ENCODE measurements at regions not wholly inside any gene's neighbourhood (a gene's known extent, or its start where the extent isn't known, plus 50 kb on each side); places are given as distances from the start of the nearest gene placed in this dataset.
A peak's percentile ranks its signal among the peaks of the same experiment; 100 is the strongest.

DNA sequence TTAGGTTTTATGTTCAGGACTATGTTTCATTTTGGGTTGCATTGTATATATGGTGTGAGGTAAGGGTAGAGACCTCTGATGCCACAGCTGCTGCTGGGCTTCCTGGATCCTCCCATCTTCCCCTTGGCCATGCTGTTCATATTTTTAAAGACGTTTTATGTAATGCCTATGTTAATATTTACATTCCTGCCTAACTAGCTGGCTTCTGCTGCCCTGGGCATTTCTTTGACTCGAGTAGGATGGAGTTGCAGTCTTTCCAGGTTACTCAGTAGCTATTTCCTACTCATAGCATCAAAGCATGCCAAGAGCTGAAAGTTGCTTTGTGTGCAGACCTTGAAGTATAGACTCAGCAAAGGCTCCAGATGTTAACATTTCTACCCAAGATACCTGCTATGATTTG lies 220.5 kb upstream of the CADM1 start:
- peaks cover 2% of the 10 kb centered on the region for H3K27me3 ChIP-seq (ENCODE audit: control insufficient read depth, insufficient read depth, low read length)
- no peaks in the 10 kb centered on the region for H3K9me3 ChIP-seq (ENCODE audit: control insufficient read depth, insufficient read depth, low read length)
- no peaks in the 10 kb centered on the region for H3K36me3 ChIP-seq (ENCODE audit: control insufficient read depth, insufficient read depth, low read length)
- peaks cover 13% of the 10 kb centered on the region for H3K4me1 ChIP-seq (ENCODE audit: control insufficient read depth, insufficient read depth, low read length)
- no peak for DNase-seq (ENCODE audit: low read depth in 4 of 6, low spot score in 6 of 6)
- H3K4me3 ChIP-seq (ENCODE audit: low read depth, low read length) = no peak overlapping the region
- no CpG with 5 or more reads among the region's 2 CpGs for WGBS (ENCODE audit: insufficient coverage)
- no peak overlapping the region for H3K27ac ChIP-seq (ENCODE audit: low read depth, low read length)

DNA sequence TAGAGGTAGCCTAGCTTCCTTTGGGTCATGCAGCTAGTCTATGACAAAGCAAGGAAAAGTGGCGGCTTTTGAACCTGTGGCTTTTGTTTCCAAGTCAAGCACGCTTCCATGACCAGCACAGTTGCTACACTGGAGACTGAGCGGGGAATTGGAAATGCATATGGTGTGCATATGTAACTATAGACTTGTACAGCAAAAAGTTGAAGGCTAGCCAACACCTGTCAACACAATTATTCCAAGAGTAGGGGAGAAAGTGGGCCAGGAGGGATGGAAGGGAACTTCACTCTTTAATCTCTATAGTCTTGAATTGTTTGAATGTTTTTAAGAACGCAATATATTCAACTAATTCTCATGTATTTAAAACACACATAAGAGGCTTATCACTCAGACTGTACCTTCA lies 218.5 kb upstream of the CADM1 start:
- Histone ChIP-seq H3K4me3 (ENCODE audit: low read depth, low read length) (no peak overlapping the region), H3K4me1 (ENCODE audit: control insufficient read depth, insufficient read depth, low read length) (peaks cover 22% of the 10 kb centered on the region), H3K9me3 (ENCODE audit: control insufficient read depth, insufficient read depth, low read length) (no peaks in the 10 kb centered on the region), H3K27me3 (ENCODE audit: control insufficient read depth, insufficient read depth, low read length) (peaks cover 2% of the 10 kb centered on the region), H3K27ac (ENCODE audit: low read depth, low read length) (no peak overlapping the region), H3K36me3 (ENCODE audit: control insufficient read depth, insufficient read depth, low read length) (no peaks in the 10 kb centered on the region)
- peak in 1 of 6 donors; percentile 61 for DNase-seq (ENCODE audit: low read depth in 4 of 6, low spot score in 6 of 6)
- no CpG with 5 or more reads among the region's 4 CpGs for WGBS (ENCODE audit: insufficient coverage)

DNA sequence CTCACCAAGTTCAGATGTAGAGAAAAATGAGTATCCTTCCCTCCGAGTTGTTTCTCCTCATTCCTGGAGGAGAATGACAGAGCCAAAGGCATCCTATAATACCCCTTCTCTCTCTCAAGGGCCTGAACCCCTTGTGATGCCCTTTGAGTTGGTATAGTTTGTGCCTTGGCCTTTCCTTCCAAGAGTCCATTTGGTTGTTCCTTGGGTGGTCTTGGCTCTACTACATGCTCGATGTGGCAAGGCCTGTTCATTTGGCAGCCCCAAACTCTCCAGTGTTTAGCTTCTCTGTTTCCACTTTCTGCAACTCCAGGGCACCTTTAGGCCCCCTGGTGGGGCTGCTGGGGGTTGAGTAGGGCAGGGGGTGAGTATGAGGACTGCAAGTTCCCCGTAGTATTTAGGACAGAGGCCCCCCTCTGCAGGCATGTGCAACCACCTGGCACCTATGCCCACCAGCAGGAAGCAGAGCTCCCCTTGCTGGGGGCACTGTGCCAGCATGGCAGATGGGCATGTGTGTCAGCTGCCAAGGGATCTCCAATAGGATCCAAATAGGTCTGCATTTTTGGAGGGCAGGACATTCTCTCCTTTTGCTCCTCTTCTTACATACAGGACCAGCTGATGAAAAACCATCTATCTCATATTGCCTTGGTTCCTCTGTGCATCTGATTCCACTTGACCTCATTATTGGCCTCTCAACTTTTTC lies 217.2 kb upstream of the CADM1 start:
- no peaks in the 10 kb centered on the region for H3K36me3 ChIP-seq (ENCODE audit: control insufficient read depth, insufficient read depth, low read length)
- peak in 2 of 6 donors; percentile 58 to 84 for DNase-seq (ENCODE audit: low read depth in 4 of 6, low spot score in 6 of 6)
- H3K4me1 ChIP-seq (ENCODE audit: control insufficient read depth, insufficient read depth, low read length) = peaks cover 35% of the 10 kb centered on the region
- 33% methylated on average over 1 of the region's 3 CpGs for WGBS (ENCODE audit: insufficient coverage)
- H3K27ac ChIP-seq (ENCODE audit: low read depth, low read length) = no peak overlapping the region
- no peak overlapping the region for H3K4me3 ChIP-seq (ENCODE audit: low read depth, low read length)
- H3K9me3 ChIP-seq (ENCODE audit: control insufficient read depth, insufficient read depth, low read length) = no peaks in the 10 kb centered on the region
- peaks cover 2% of the 10 kb centered on the region for H3K27me3 ChIP-seq (ENCODE audit: control insufficient read depth, insufficient read depth, low read length)

DNA sequence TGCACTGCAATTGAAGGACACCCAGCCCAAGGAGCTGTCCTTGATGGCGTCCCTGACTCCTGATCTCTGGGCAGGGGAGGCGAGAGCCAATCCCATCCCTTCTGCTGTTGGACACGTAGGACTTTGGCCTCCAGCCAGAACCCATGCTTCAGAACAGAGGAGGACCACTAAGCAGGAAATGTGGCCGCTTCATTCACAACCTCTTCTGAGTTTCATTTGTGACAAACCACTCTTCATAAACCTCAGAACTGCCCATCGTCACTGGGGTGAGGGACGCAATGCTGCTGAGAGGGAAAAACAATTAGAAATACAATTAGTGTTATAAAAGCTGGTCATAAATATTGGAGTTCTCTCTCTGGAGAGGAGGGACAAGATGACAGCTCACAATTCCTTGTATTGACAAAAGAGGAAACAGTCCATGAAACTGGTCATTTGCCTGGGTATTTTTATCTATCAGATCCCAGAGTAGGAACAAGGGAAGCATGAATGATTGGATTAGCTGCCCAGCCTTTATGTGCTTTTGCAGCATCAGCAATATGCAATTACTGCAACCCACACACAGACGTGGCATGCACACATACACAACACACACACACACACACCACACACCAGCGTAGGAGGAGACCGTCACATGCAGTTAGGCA lies 216.5 kb upstream of the CADM1 start:
- Histone ChIP-seq H3K4me1 (ENCODE audit: control insufficient read depth, insufficient read depth, low read length) (peaks cover 42% of the 10 kb centered on the region), H3K4me3 (ENCODE audit: low read depth, low read length) (no peak overlapping the region), H3K27me3 (ENCODE audit: control insufficient read depth, insufficient read depth, low read length) (peaks cover 2% of the 10 kb centered on the region), H3K36me3 (ENCODE audit: control insufficient read depth, insufficient read depth, low read length) (no peaks in the 10 kb centered on the region), H3K27ac (ENCODE audit: low read depth, low read length) (peak overlapping the region; percentile 12), H3K9me3 (ENCODE audit: control insufficient read depth, insufficient read depth, low read length) (no peaks in the 10 kb centered on the region)
- 36% methylated on average over 6 of the region's 9 CpGs for WGBS (ENCODE audit: insufficient coverage)
- DNase-seq (ENCODE audit: low read depth in 4 of 6, low spot score in 6 of 6) = peak in 2 of 6 donors; percentile 69 to 83

DNA sequence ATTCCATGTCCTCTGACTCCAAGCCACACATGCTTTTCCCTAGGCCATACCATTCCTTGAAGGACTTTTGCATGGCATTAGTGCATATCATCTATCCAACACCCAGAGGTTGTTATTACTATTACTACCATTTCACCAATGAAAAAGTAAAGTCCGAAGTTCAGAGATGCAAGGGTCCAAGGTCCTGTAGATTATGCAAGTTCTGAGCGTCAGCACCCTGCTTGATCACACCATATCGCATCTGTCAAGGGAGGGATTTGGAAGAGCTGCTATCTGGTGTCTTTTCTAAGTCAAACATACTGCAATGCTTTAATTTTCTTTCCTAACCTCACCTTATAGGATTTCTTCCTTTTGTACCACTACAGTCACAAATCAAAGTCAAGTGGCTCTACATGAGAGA lies 214.7 kb upstream of the CADM1 start:
- no CpG with 5 or more reads among the region's 3 CpGs for WGBS (ENCODE audit: insufficient coverage)
- Histone ChIP-seq H3K9me3 (ENCODE audit: control insufficient read depth, insufficient read depth, low read length) (no peaks in the 10 kb centered on the region), H3K27me3 (ENCODE audit: control insufficient read depth, insufficient read depth, low read length) (peaks cover 4% of the 10 kb centered on the region), H3K4me1 (ENCODE audit: control insufficient read depth, insufficient read depth, low read length) (peaks cover 43% of the 10 kb centered on the region), H3K4me3 (ENCODE audit: low read depth, low read length) (no peak overlapping the region), H3K36me3 (ENCODE audit: control insufficient read depth, insufficient read depth, low read length) (no peaks in the 10 kb centered on the region), H3K27ac (ENCODE audit: low read depth, low read length) (no peak overlapping the region)
- DNase-seq (ENCODE audit: low read depth in 4 of 6, low spot score in 6 of 6) = no peak

DNA sequence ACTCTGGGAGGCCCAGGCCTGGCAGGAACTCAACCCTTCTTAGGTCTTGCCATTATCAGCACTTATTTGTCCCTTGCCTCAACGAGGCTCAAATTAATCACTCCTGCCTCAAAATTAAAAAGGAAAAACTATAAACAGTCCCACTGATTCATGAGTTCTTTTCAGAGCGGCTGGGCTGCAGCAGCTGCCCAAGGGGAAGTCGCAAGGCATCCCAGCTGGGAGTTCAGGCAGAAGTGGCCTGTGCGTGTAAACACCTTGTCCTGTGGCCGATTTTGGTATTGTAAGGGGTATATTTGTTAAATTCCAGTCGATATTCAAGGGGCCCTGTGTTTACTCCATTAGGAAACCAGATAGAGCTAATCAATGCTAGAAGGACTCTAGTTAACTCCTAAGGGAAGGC lies 213.9 kb upstream of the CADM1 start:
- no peaks in the 10 kb centered on the region for H3K9me3 ChIP-seq (ENCODE audit: control insufficient read depth, insufficient read depth, low read length)
- no peak for DNase-seq (ENCODE audit: low read depth in 4 of 6, low spot score in 6 of 6)
- H3K4me3 ChIP-seq (ENCODE audit: low read depth, low read length) = no peak overlapping the region
- H3K27me3 ChIP-seq (ENCODE audit: control insufficient read depth, insufficient read depth, low read length) = peaks cover 4% of the 10 kb centered on the region
- WGBS (ENCODE audit: insufficient coverage) = 45% methylated on average over 6 of the region's 6 CpGs
- peaks cover 43% of the 10 kb centered on the region for H3K4me1 ChIP-seq (ENCODE audit: control insufficient read depth, insufficient read depth, low read length)
- H3K36me3 ChIP-seq (ENCODE audit: control insufficient read depth, insufficient read depth, low read length) = no peaks in the 10 kb centered on the region
- H3K27ac ChIP-seq (ENCODE audit: low read depth, low read length) = peak overlapping the region; percentile 19

DNA sequence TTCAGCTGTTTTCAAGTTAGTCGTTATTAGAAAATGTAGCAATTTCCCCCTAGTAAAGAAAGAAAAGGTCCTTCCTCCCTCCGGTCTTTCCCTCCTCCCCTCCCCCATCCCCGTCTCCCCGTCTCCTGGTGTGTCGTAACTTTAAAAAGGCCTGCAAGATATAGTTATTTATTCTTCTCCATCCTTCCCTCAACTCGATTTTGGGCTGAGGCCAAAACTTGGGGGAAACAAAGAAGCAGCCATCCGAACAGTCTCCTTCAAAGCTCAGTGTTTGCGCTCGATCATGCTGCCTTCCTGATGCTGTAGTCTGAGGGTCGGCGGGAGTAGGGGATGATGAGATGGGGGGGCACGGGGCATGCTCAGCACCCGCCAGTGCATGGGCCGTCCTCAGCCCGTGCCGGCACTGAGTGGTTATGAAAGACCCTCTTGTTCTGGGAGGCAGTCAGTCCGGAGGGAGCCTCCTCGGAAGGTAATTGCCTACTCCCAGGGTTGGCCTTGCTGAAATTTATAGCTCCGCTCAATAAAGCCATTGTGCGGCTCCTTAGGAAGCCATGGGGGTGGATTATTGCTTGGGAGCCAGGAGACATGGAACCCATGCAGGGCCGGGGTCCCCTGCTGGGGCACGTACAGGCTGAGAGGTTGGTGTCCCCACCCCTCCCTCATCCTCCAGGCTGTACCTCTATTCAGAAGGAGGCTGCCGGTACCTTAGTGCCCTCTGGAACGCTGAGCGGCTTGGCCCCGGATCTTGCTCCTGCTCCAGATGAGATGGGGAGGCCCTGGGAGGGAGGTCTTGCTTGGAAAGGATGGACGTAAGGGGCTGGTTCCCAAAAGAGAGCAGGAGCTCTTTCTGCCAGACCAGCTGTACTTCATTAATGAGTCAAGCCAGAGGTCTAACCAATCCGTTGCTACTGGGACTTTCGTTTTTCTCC lies 212.7 kb upstream of the CADM1 start:
- no peaks in the 10 kb centered on the region for H3K36me3 ChIP-seq (ENCODE audit: control insufficient read depth, insufficient read depth, low read length)
- DNase-seq (ENCODE audit: low read depth in 4 of 6, low spot score in 6 of 6) = peak; percentile 63 to 93 (median 68)
- peak overlapping the region; percentile 65 for H3K27ac ChIP-seq (ENCODE audit: low read depth, low read length)
- no peak overlapping the region for H3K4me3 ChIP-seq (ENCODE audit: low read depth, low read length)
- H3K27me3 ChIP-seq (ENCODE audit: control insufficient read depth, insufficient read depth, low read length) = peaks cover 4% of the 10 kb centered on the region
- H3K4me1 ChIP-seq (ENCODE audit: control insufficient read depth, insufficient read depth, low read length) = peaks cover 43% of the 10 kb centered on the region
- 17% methylated on average over 17 of the region's 29 CpGs for WGBS (ENCODE audit: insufficient coverage)
- no peaks in the 10 kb centered on the region for H3K9me3 ChIP-seq (ENCODE audit: control insufficient read depth, insufficient read depth, low read length)

DNA sequence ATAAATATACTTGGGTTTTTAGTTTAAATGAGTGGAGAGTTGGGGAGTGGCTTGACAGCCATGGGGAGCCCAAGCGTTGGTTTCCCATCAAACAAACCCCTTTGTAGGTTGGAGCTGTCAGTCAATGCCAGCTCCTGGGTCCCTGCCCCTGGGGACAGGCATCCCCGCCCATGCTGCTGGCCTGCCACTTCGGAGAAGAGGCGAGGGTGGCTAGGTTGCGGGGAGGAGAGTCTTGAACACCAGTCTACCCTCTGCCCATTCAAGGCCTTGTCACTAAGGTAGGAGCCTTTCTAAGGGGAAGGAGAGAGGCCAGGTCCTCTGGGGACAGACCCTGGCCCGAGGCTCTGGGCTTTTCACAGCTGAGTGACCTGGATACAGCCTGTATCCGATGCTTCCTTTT lies 211.9 kb upstream of the CADM1 start:
- H3K27ac ChIP-seq (ENCODE audit: low read depth, low read length) = peak overlapping the region; percentile 60
- peaks cover 42% of the 10 kb centered on the region for H3K4me1 ChIP-seq (ENCODE audit: control insufficient read depth, insufficient read depth, low read length)
- no peaks in the 10 kb centered on the region for H3K9me3 ChIP-seq (ENCODE audit: control insufficient read depth, insufficient read depth, low read length)
- peaks cover 7% of the 10 kb centered on the region for H3K27me3 ChIP-seq (ENCODE audit: control insufficient read depth, insufficient read depth, low read length)
- no peak for DNase-seq (ENCODE audit: low read depth in 4 of 6, low spot score in 6 of 6)
- 70% methylated on average over 2 of the region's 7 CpGs for WGBS (ENCODE audit: insufficient coverage)
- no peaks in the 10 kb centered on the region for H3K36me3 ChIP-seq (ENCODE audit: control insufficient read depth, insufficient read depth, low read length)
- no peak overlapping the region for H3K4me3 ChIP-seq (ENCODE audit: low read depth, low read length)

DNA sequence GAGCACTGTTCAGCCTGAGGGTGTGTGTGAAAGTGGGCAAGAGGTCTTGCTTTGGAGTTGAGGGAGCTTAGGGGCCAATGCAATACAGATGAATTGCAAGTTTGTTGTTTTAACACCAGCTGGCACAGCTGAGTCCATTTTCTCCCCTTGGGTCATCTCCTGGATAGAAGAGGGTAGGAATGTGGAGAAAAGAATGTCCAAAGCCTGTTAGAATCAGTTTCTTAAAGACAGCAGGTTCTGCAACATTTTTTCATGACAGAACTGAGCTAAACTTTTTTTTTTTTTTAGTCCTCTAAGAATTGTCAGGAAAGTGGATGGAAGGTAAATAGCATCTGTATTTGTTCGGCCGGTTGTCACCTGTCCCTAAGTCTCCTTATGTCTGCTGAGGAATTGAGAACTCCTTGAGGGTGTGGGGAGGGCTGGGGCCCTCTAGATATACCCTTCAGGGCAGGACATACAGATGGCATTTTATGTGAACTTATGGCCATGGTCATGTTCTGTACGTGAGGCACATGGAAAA lies 211.1 kb upstream of the CADM1 start:
- H3K27ac ChIP-seq (ENCODE audit: low read depth, low read length) = no peak overlapping the region
- no peak for DNase-seq (ENCODE audit: low read depth in 4 of 6, low spot score in 6 of 6)
- 91% methylated on average over 3 of the region's 3 CpGs for WGBS (ENCODE audit: insufficient coverage)
- no peak overlapping the region for H3K4me3 ChIP-seq (ENCODE audit: low read depth, low read length)
- peaks cover 41% of the 10 kb centered on the region for H3K4me1 ChIP-seq (ENCODE audit: control insufficient read depth, insufficient read depth, low read length)
- H3K27me3 ChIP-seq (ENCODE audit: control insufficient read depth, insufficient read depth, low read length) = peaks cover 8% of the 10 kb centered on the region
- no peaks in the 10 kb centered on the region for H3K9me3 ChIP-seq (ENCODE audit: control insufficient read depth, insufficient read depth, low read length)
- no peaks in the 10 kb centered on the region for H3K36me3 ChIP-seq (ENCODE audit: control insufficient read depth, insufficient read depth, low read length)
